ENCODE measurements at regions not wholly inside any gene's neighbourhood (a gene's known extent, or its start where the extent isn't known, plus 50 kb on each side); places are given as distances from the start of the nearest gene placed in this dataset.

- H3K27me3 Mint-ChIP-seq (ENCODE audit: insufficient read depth, low read depth, poor library complexity): no peaks in the 10 kb centered on the region
- H3K36me3 Mint-ChIP-seq (ENCODE audit: low read depth): peaks cover 10% of the 10 kb centered on the region
- no peaks in the 10 kb centered on the region for H4K20me1 ChIP-seq (replicated peaks; ENCODE audit: insufficient read depth)
- H3K79me2 ChIP-seq (replicated peaks; ENCODE audit: insufficient read depth): no peaks in the 10 kb centered on the region
- no peak for TF ChIP-seq REST (IDR thresholded peaks at IDR 0.05; ENCODE audit: unreplicated experiment)
- no peak for TF ChIP-seq EZH2 (IDR thresholded peaks at IDR 0.05; ENCODE audit: low read depth, unreplicated experiment)
- no peak for TF ChIP-seq NANOG (IDR thresholded peaks at IDR 0.05; ENCODE audit: borderline replicate concordance)
- no peak for TF ChIP-seq CREB1 (CRISPR knock-in tag; IDR thresholded peaks at IDR 0.05; ENCODE audit: low read depth)
- no peak for TF ChIP-seq ZNF462 (CRISPR knock-in tag; IDR thresholded peaks at IDR 0.05)
- H3K4me1 Mint-ChIP-seq: peaks cover 33% of the 10 kb centered on the region
- no peaks in the 10 kb centered on the region for H3K9me2 ChIP-seq (ENCODE audit: insufficient read depth)
- H3K36me3 ChIP-seq (ENCODE audit: insufficient read depth): no peaks in the 10 kb centered on the region
- H3K4me3 ChIP-seq: no peak overlapping the region
- DNase-seq (ENCODE audit: low spot score) (no peak), ATAC-seq (no peak)
- no peaks in the 10 kb centered on the region for H3F3A ChIP-seq (replicated peaks; ENCODE audit: low read depth)
- H3K27ac ChIP-seq (ENCODE audit: low read depth): no peak overlapping the region
- no peak overlapping the region for H3K4me2 ChIP-seq
- H3K27me3 ChIP-seq (ENCODE audit: insufficient read depth): no peaks in the 10 kb centered on the region
- H3K9me3 Mint-ChIP-seq: peaks cover 3% of the 10 kb centered on the region; the same call in 2 of the 3 replicates
- H3K4me3 Mint-ChIP-seq: no peak overlapping the region
- no peak overlapping the region for H3K27ac Mint-ChIP-seq
- peaks cover 37% of the 10 kb centered on the region for H3K4me1 ChIP-seq (ENCODE audit: insufficient read depth)
- no peak overlapping the region for H2AFZ ChIP-seq
Measured at GRCh38 chr5:116699332-116699731, 124.7 kb upstream of the SEMA6A start.

All from GM23338 (cell line).